ENCODE measurements at regions not wholly inside any gene's neighbourhood (a gene's known extent, or its start where the extent isn't known, plus 50 kb on each side); places are given as distances from the start of the nearest gene placed in this dataset.

GRCh38 chr15:25051399-25052154, 96.8 kb downstream of the SNRPN start:
- no peak for DNase-seq (ENCODE audit: low read depth)

- no peak for DNase-seq (ENCODE audit: low read depth)
Observed at GRCh38 chr15:25052191-25052999, 97.6 kb downstream of the SNRPN start.

- DNase-seq (ENCODE audit: low read depth): no peak
Observed at GRCh38 chr15:25053000-25053815, 98.4 kb downstream of the SNRPN start.

- no peak for DNase-seq (ENCODE audit: low read depth)
Observed at GRCh38 chr15:25054329-25054728, 99.5 kb downstream of the SNRPN start.

GRCh38 chr15:25054943-25055342, 100.2 kb downstream of the SNRPN start:
- no peak for DNase-seq (ENCODE audit: low read depth)

GRCh38 chr15:25055356-25056068, 100.7 kb downstream of the SNRPN start:
- no peak for DNase-seq (ENCODE audit: low read depth)

GRCh38 chr15:25056484-25057425, 102.0 kb downstream of the SNRPN start:
- no peak for DNase-seq (ENCODE audit: low read depth)

GRCh38 chr15:25057574-25057973, 102.8 kb downstream of the SNRPN start:
- no peak for DNase-seq (ENCODE audit: low read depth)

- DNase-seq (ENCODE audit: low read depth): peak; percentile 3
Observed at GRCh38 chr15:25058080-25058785, 103.4 kb downstream of the SNRPN start.

GRCh38 chr15:25059698-25060471, 105.1 kb downstream of the SNRPN start:
- DNase-seq (ENCODE audit: low read depth): no peak

- DNase-seq (ENCODE audit: low read depth): no peak
Observed at GRCh38 chr15:25060472-25060803, 105.7 kb downstream of the SNRPN start.

- DNase-seq (ENCODE audit: low read depth): no peak
Observed at GRCh38 chr15:25060996-25061620, 106.3 kb downstream of the SNRPN start.

- DNase-seq (ENCODE audit: low read depth): no peak
Observed at GRCh38 chr15:25061808-25062550, 107.2 kb downstream of the SNRPN start.

- DNase-seq (ENCODE audit: low read depth): no peak
Observed at GRCh38 chr15:25062551-25063430, 108.0 kb downstream of the SNRPN start.

GRCh38 chr15:25065286-25065685, 110.5 kb downstream of the SNRPN start:
- no peak for DNase-seq (ENCODE audit: low read depth)

GRCh38 chr15:25065876-25066275, 111.1 kb downstream of the SNRPN start:
- no peak for DNase-seq (ENCODE audit: low read depth)

Data from myocyte (in vitro differentiated cells).